DOHH2 (cell line): ENCODE measurements at regions not wholly inside any gene's neighbourhood (a gene's known extent, or its start where the extent isn't known, plus 50 kb on each side); places are given as distances from the start of the nearest gene placed in this dataset.
"Not testable (repeated sequence)": the region's sequence is repeated elsewhere in the genome, so short reads cannot be mapped to it uniquely, and the experiment has no call there.

Experiments
- H3F3A ChIP-seq: fragments of 200-600 bp; sonication (generic), shearing (Covaris generic); 2 replicates; pipeline ENCODE4 v1.6.0; 2016; ENCODE audit warnings: antibody characterized with exemption, mild to moderate bottlenecking; ENCODE audit not compliant: control insufficient read depth, insufficient read depth
- H3K27ac ChIP-seq: fragments of 200-600 bp; sonication (generic); 2 replicates; pipeline ENCODE4 v1.5.1; 2014; ENCODE audit warnings: low read depth, mild to moderate bottlenecking, low read length, moderate library complexity
- H3K27me3 ChIP-seq: fragments of 200-600 bp; sonication (generic); 2 replicates; pipeline ENCODE4 v1.6.1; 2014; ENCODE audit warnings: mild to moderate bottlenecking, low read length, mixed read lengths; ENCODE audit not compliant: control insufficient read depth
- H3K36me3 ChIP-seq: fragments of 200-600 bp; sonication (generic); 2 replicates; pipeline ENCODE4 v1.6.1; 2014; ENCODE audit warnings: mild to moderate bottlenecking, low read length, moderate library complexity, mixed read lengths; ENCODE audit not compliant: control insufficient read depth
- H3K4me1 ChIP-seq: fragments of 200-600 bp; sonication (generic); 2 replicates; pipeline ENCODE4 v1.6.1; 2014; ENCODE audit warnings: mild to moderate bottlenecking, low read length, mixed read lengths; ENCODE audit not compliant: control insufficient read depth
- H3K4me2 ChIP-seq: fragments of 200-600 bp; sonication (generic); 2 replicates; pipeline ENCODE4 v1.6.0; 2014; ENCODE audit warnings: mild to moderate bottlenecking, low read length, moderate library complexity
- H3K4me3 ChIP-seq: fragments of 200-600 bp; sonication (generic); 2 replicates; pipeline ENCODE4 v1.5.1; 2014; ENCODE audit warnings: mild to moderate bottlenecking, low read length, mixed read lengths
- H3K79me2 ChIP-seq: fragments of 200-600 bp; sonication (generic); 2 replicates; pipeline ENCODE4 v1.6.1; 2014; ENCODE audit warnings: mild to moderate bottlenecking, low read length, mixed read lengths; ENCODE audit not compliant: control insufficient read depth
- H3K9me2 ChIP-seq: fragments of 200-600 bp; sonication (generic); replicated peaks from 2 replicates; pipeline ENCODE4 v1.6.1; 2014; ENCODE audit warnings: mild to moderate bottlenecking, low read length, mixed read lengths; ENCODE audit not compliant: control insufficient read depth
- H3K9me3 ChIP-seq: fragments of 200-600 bp; sonication (generic); 2 replicates; pipeline ENCODE4 v1.6.1; 2014; ENCODE audit warnings: antibody characterized with exemption, low read length, mixed read lengths; ENCODE audit not compliant: control insufficient read depth, insufficient read depth
- H4K20me1 ChIP-seq: fragments of 200-600 bp; sonication (generic); 2 replicates; pipeline ENCODE4 v1.6.0; 2014; ENCODE audit warnings: low read depth, mild to moderate bottlenecking, antibody characterized with exemption, low read length, moderate library complexity; ENCODE audit not compliant: control insufficient read depth, insufficient read depth
- EZH2phosphoT487 ChIP-seq: fragments of 200-600 bp; sonication (generic); IDR thresholded peaks from 2 replicates; pipeline ENCODE4 v1.6.1; 2017; ENCODE audit warnings: borderline replicate concordance, mild to moderate bottlenecking, antibody characterized with exemption, low read length, moderate library complexity, mixed read lengths
- TF ChIP-seq, protein P1 (sequence below): fragments of 200-600 bp; sonication (generic); IDR thresholded peaks from one replicate; pipeline ENCODE4 v1.5.1; 2014; ENCODE audit warnings: antibody characterized with exemption, mild to moderate bottlenecking, low read depth, low read length; ENCODE audit not compliant: poor library complexity, severe bottlenecking

DNA sequence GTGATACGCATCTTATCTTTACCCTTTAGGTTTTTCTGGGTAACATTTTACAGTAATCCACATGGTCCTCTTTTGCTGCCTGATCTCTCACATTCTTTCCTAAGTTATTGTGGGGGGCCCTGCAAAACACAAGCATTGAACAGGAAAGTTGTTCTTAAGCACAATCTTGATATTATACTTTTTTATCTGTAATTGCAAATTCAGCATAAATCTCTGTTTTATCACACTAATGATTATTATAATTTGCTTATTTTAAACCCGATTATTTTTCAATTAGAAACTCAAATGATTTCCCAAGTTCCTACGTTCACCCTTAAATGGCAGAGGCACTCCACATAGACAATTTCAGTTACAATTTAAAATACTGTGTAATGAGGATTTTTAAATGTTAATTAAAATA, 386.0 kb upstream of the GYPC start:
- Histone ChIP-seq H4K20me1 (no peaks in the 10 kb centered on the region), H3F3A (no peaks in the 10 kb centered on the region), H3K4me1 (no peaks in the 10 kb centered on the region), H3K27ac (no peak overlapping the region), H3K4me3 (no peak overlapping the region), H3K9me3 (no peaks in the 10 kb centered on the region), H3K27me3 (no peaks in the 10 kb centered on the region), H3K4me2 (no peak overlapping the region), H3K9me2 (no peaks in the 10 kb centered on the region), H3K36me3 (no peaks in the 10 kb centered on the region), H3K79me2 (no peaks in the 10 kb centered on the region)
- TF ChIP-seq, protein P1, sequence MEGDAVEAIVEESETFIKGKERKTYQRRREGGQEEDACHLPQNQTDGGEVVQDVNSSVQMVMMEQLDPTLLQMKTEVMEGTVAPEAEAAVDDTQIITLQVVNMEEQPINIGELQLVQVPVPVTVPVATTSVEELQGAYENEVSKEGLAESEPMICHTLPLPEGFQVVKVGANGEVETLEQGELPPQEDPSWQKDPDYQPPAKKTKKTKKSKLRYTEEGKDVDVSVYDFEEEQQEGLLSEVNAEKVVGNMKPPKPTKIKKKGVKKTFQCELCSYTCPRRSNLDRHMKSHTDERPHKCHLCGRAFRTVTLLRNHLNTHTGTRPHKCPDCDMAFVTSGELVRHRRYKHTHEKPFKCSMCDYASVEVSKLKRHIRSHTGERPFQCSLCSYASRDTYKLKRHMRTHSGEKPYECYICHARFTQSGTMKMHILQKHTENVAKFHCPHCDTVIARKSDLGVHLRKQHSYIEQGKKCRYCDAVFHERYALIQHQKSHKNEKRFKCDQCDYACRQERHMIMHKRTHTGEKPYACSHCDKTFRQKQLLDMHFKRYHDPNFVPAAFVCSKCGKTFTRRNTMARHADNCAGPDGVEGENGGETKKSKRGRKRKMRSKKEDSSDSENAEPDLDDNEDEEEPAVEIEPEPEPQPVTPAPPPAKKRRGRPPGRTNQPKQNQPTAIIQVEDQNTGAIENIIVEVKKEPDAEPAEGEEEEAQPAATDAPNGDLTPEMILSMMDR: no peak
- TF ChIP-seq EZH2phosphoT487: no peak

DNA sequence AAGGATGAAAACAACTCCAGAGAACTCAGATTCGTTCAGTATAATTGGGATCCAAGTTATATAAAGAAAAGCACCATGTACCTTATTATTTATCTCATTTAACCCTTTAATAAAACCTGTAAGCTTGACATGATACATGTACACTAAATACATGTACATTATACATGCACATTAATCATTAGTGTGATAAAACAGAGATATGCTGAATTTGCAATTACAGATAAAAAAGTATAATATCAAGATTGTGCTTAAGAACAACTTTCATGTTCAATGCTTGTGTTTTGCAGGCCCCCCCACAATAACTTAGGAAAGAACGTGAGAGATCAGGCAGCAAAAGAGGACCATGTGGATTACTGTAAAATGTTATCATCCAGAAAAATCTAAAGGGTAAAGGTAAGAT, 385.4 kb upstream of the GYPC start:
- no peaks in the 10 kb centered on the region for H3K79me2 ChIP-seq
- no peaks in the 10 kb centered on the region for H3F3A ChIP-seq
- no peaks in the 10 kb centered on the region for H3K4me1 ChIP-seq
- no peaks in the 10 kb centered on the region for H3K9me3 ChIP-seq
- no peaks in the 10 kb centered on the region for H3K27me3 ChIP-seq
- no peak overlapping the region for H3K4me2 ChIP-seq
- H3K36me3 ChIP-seq: no peaks in the 10 kb centered on the region
- no peak overlapping the region for H3K27ac ChIP-seq
- H3K4me3 ChIP-seq: no peak overlapping the region
- no peaks in the 10 kb centered on the region for H4K20me1 ChIP-seq
- TF ChIP-seq EZH2phosphoT487: no peak
- TF ChIP-seq, protein P1: no peak
- H3K9me2 ChIP-seq: no peaks in the 10 kb centered on the region

DNA sequence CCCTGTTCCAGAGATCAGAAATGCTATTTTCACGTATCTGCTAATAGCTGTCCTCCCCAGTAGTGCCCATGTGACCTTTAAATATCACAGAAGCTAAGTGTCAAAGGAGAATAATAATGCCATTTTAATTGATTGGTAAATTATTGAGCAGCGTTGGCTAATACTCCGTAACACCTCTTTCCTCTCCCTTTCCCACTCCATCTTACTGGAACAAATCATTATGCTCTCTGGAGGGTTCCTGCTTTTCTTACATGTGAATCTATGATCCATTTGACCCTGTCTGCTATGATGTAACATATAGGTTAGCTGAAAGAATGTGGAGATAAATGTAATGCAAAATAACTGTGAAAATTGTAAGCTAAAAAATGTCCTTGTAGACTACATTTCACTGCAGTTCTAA, 383.6 kb upstream of the GYPC start:
- Histone ChIP-seq H3K9me2 (no peaks in the 10 kb centered on the region), H3F3A (no peaks in the 10 kb centered on the region)
- TF ChIP-seq, protein P1: no peak
- no peak for TF ChIP-seq EZH2phosphoT487

DNA sequence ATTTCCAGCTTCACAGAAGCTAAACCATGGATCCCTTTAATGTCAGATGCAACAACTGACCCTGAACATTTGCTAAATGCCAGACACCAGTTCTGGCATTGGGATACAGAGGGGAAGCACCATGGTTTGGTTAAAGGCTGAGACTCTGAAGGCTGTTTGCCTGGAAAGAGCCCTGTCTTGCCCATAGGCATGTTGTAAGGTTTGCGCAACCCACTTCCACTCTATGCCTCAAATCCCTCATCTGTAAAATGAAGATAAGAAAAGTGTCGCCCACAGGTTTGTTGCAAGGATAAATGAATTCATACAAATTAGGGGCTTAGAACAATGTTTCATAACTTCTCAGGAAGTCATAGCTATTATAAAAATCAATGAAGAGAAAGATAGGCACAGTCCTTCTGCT, 380.9 kb upstream of the GYPC start:
- no peak overlapping the region for H3K4me3 ChIP-seq
- H3K9me2 ChIP-seq: no peaks in the 10 kb centered on the region
- no peaks in the 10 kb centered on the region for H3K4me1 ChIP-seq
- no peak overlapping the region for H3K27ac ChIP-seq
- H4K20me1 ChIP-seq: no peaks in the 10 kb centered on the region
- TF ChIP-seq, protein P1: no peak
- no peak for TF ChIP-seq EZH2phosphoT487
- no peaks in the 10 kb centered on the region for H3K9me3 ChIP-seq
- no peak overlapping the region for H3K4me2 ChIP-seq
- no peaks in the 10 kb centered on the region for H3K79me2 ChIP-seq
- no peaks in the 10 kb centered on the region for H3F3A ChIP-seq
- H3K36me3 ChIP-seq: no peaks in the 10 kb centered on the region
- H3K27me3 ChIP-seq: no peaks in the 10 kb centered on the region

More for the DNA sequence above, 383.6 kb upstream of the GYPC start:
- no peak overlapping the region for H3K4me3 ChIP-seq
- no peaks in the 10 kb centered on the region for H3K36me3 ChIP-seq
- no peaks in the 10 kb centered on the region for H3K9me3 ChIP-seq
- no peaks in the 10 kb centered on the region for H3K4me1 ChIP-seq
- H3K27ac ChIP-seq: no peak overlapping the region
- no peak overlapping the region for H3K4me2 ChIP-seq
- no peaks in the 10 kb centered on the region for H4K20me1 ChIP-seq
- H3K27me3 ChIP-seq: no peaks in the 10 kb centered on the region
- H3K79me2 ChIP-seq: no peaks in the 10 kb centered on the region

DNA sequence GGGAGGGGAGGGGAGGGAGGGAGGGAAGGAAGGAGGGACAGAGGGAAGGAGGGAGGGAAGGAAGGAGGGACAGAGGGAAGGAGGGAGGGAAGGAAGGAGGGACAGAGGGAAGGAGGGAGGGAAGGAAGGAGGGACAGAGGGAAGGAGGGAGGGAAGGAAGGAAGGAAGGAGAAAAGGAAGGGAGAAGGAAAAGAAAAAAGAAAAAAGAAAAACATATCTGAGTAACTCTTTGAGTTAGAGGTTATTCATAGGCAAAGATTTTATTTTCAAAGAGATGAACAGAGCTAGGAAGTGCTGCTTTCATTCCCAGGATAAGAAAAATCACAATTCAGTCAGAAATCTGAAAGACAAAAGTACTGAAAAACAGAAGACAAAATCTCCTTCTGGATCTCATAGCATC, 379.7 kb upstream of the GYPC start:
- H3K4me2 ChIP-seq, H3K9me3 ChIP-seq, H4K20me1 ChIP-seq, H3K79me2 ChIP-seq, H3K9me2 ChIP-seq, H3K27ac ChIP-seq, H3K4me3 ChIP-seq, H3K36me3 ChIP-seq, H3F3A ChIP-seq, H3K27me3 ChIP-seq, H3K4me1 ChIP-seq: not testable (repeated sequence)
